HEK293 (cell line): ENCODE measurements at regions not wholly inside any gene's neighbourhood (a gene's known extent, or its start where the extent isn't known, plus 50 kb on each side); places are given as distances from the start of the nearest gene placed in this dataset.

ENCODE experiments used
- SP2 ChIP-seq: fragments of 450-650 bp; formaldehyde crosslinking; IDR thresholded peaks from 2 replicates; pipeline ENCODE4 v1.5.1; 2016; ENCODE audit warnings: missing biosample characterization, missing genetic modification characterization
- ZNF704 ChIP-seq: fragments of 450-650 bp; formaldehyde crosslinking; IDR thresholded peaks from 2 replicates; pipeline ENCODE4 v1.5.1; 2016; ENCODE audit warnings: missing biosample characterization, missing genetic modification characterization

DNA sequence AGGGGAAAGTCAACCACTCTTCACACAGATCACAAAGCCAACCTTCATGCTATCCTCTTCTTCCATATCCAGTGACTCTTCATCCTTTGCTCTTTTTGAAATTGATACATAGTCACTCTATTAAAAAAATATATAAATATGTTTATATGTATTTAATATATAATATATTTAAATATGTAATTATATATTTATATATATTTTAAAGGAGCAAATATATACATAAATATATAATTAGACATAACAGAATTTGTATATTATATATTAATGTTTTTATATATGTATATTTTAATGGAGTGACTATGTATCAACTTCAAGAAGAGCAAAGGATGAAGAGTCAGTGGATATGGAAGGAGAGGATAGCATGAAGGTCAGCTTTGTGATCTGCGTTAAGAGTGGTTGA, 374.9 kb downstream of the CDH9 start:
- TF ChIP-seq SP2 (tag by site-specific recombination) (no peak), ZNF704 (tag by site-specific recombination) (no peak)
